ENCODE measurements at regions not wholly inside any gene's neighbourhood (a gene's known extent, or its start where the extent isn't known, plus 50 kb on each side); places are given as distances from the start of the nearest gene placed in this dataset.

DNA sequence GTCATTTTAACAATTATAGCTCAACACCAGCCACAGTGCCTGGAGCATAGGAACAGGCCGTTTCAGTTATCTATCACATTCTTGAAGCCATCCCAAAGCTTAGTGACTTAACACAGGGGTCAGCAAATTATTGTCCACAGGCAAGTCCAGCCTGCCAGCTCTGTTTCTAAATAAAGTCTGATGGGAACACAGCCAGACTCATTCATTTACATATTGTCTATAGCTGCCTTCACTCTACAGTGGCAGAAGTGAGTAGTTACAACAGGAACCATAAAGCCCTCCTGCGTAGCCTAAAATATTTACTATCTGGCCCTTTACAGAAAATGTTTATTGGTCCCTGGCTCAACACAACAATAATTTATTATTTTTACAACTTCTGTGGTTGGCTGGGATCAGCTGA, 407.5 kb upstream of the AUTS2 start:
- intact Hi-C loops (cut with micrococcal nuclease; ENCODE audit: unreplicated experiment): loop anchor here (10.0 kb wide), 1 partner anchor 1016 kb away; no protein-coding TSS in a partner anchor
- BruUV-seq (replicated peaks): no TSS peak
- no peaks in the 10 kb centered on the region for H3K4me1 ChIP-seq (ENCODE audit: insufficient read depth, low read length, poor library complexity, severe bottlenecking)
- H3K27ac ChIP-seq (ENCODE audit: low read depth, low read length, poor library complexity, severe bottlenecking): no peak overlapping the region
- H3K36me3 ChIP-seq (ENCODE audit: insufficient read depth, low read length, poor library complexity, severe bottlenecking): no peaks in the 10 kb centered on the region
- no peaks in the 10 kb centered on the region for H3K9me3 ChIP-seq (ENCODE audit: low read depth, low read length, poor library complexity, severe bottlenecking)
- H3K4me3 ChIP-seq (ENCODE audit: low read depth, low read length, poor library complexity, severe bottlenecking): no peak overlapping the region
- POLR2A ChIA-PET (ENCODE audit: low non-redundant PET): interaction anchor here (0.6 kb wide), 1 partner anchor 1137 kb away, joined by 4 read pairs; no protein-coding TSS in a partner anchor
- no peaks in the 10 kb centered on the region for H3K27me3 ChIP-seq (replicated peaks; ENCODE audit: insufficient read depth, low read depth, low read length, poor library complexity)
- TF ChIP-seq, protein P1, sequence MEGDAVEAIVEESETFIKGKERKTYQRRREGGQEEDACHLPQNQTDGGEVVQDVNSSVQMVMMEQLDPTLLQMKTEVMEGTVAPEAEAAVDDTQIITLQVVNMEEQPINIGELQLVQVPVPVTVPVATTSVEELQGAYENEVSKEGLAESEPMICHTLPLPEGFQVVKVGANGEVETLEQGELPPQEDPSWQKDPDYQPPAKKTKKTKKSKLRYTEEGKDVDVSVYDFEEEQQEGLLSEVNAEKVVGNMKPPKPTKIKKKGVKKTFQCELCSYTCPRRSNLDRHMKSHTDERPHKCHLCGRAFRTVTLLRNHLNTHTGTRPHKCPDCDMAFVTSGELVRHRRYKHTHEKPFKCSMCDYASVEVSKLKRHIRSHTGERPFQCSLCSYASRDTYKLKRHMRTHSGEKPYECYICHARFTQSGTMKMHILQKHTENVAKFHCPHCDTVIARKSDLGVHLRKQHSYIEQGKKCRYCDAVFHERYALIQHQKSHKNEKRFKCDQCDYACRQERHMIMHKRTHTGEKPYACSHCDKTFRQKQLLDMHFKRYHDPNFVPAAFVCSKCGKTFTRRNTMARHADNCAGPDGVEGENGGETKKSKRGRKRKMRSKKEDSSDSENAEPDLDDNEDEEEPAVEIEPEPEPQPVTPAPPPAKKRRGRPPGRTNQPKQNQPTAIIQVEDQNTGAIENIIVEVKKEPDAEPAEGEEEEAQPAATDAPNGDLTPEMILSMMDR (conservative IDR thresholded peaks at IDR 0.05; ENCODE audit: low read depth, low read length): no peak
- no peak for TF ChIP-seq EZH2 (IDR thresholded peaks at IDR 0.05; ENCODE audit: borderline replicate concordance, low read depth, low read length, poor library complexity, severe bottlenecking)
- no peak for DNase-seq (ENCODE audit: low spot score)
- CTCF ChIA-PET: no interaction called here

DNA sequence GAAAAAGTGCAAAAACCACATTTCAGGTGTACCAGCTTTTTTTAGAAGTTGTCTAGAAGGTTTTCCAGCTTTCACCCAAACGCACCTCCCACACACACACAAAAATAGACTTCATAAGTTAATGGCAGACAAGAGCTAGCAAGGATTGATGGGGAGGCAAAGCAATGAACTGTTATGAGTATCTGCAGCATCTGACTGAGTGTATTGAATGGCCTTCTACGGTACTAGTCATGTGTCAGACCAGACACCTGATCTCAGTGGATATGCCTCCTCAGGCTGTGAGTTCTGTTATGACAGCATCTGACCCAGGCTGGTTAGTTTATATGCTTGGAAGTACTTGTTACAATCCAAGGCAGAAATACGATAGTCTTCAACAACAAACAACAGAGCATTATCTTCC, 406.1 kb upstream of the AUTS2 start:
- H3K4me1 ChIP-seq (ENCODE audit: insufficient read depth, low read length, poor library complexity, severe bottlenecking): no peaks in the 10 kb centered on the region
- H3K27me3 ChIP-seq (replicated peaks; ENCODE audit: insufficient read depth, low read depth, low read length, poor library complexity): no peaks in the 10 kb centered on the region
- CTCF ChIA-PET: no interaction called here
- POLR2A ChIA-PET (ENCODE audit: low non-redundant PET): no interaction called here
- BruUV-seq (replicated peaks): no TSS peak
- intact Hi-C loops (cut with micrococcal nuclease; ENCODE audit: unreplicated experiment): loop anchor here (10.0 kb wide), 1 partner anchor 1017 kb away; no protein-coding TSS in a partner anchor
- H3K4me3 ChIP-seq (ENCODE audit: low read depth, low read length, poor library complexity, severe bottlenecking): no peak overlapping the region
- no peaks in the 10 kb centered on the region for H3K9me3 ChIP-seq (ENCODE audit: low read depth, low read length, poor library complexity, severe bottlenecking)
- no peak for DNase-seq (ENCODE audit: low spot score)
- H3K27ac ChIP-seq (ENCODE audit: low read depth, low read length, poor library complexity, severe bottlenecking): no peak overlapping the region
- TF ChIP-seq EZH2 (IDR thresholded peaks at IDR 0.05; ENCODE audit: borderline replicate concordance, low read depth, low read length, poor library complexity, severe bottlenecking): no peak
- no peaks in the 10 kb centered on the region for H3K36me3 ChIP-seq (ENCODE audit: insufficient read depth, low read length, poor library complexity, severe bottlenecking)

DNA sequence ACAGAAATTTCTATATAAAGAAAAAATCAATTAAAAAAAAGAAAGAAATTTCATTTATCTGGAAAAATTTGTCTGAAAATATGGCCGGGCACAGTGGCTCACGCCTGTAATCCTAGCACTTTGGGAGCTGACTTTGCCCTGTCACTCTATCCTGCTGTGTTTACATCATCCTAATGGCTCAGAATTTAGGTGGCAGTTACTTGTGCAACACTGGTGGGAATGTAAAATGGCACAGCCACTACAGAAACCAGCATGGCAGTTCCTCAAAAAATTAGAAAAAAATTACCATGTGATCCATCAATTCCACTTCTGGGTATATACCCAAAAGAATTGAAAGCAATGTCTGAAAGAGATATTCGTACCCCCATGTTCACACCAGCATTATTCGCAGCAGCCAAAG, 405.2 kb upstream of the AUTS2 start:
- ChIA-PET CTCF (no interaction called here), POLR2A (ENCODE audit: low non-redundant PET) (no interaction called here)
- no peak for DNase-seq (ENCODE audit: low spot score)
- Histone ChIP-seq H3K36me3 (ENCODE audit: insufficient read depth, low read length, poor library complexity, severe bottlenecking) (no peaks in the 10 kb centered on the region), H3K9me3 (ENCODE audit: low read depth, low read length, poor library complexity, severe bottlenecking) (peaks cover 9% of the 10 kb centered on the region), H3K27me3 (replicated peaks; ENCODE audit: insufficient read depth, low read depth, low read length, poor library complexity) (no peaks in the 10 kb centered on the region), H3K4me3 (ENCODE audit: low read depth, low read length, poor library complexity, severe bottlenecking) (no peak overlapping the region), H3K4me1 (ENCODE audit: insufficient read depth, low read length, poor library complexity, severe bottlenecking) (no peaks in the 10 kb centered on the region), H3K27ac (ENCODE audit: low read depth, low read length, poor library complexity, severe bottlenecking) (no peak overlapping the region)
- no TSS peak for BruUV-seq (replicated peaks)
- TF ChIP-seq, protein P1 (conservative IDR thresholded peaks at IDR 0.05; ENCODE audit: low read depth, low read length): no peak
- TF ChIP-seq EZH2 (IDR thresholded peaks at IDR 0.05; ENCODE audit: borderline replicate concordance, low read depth, low read length, poor library complexity, severe bottlenecking): no peak
- intact Hi-C loops (cut with micrococcal nuclease; ENCODE audit: unreplicated experiment): loop anchor here (10.0 kb wide), 1 partner anchor 1018 kb away; no protein-coding TSS in a partner anchor

DNA sequence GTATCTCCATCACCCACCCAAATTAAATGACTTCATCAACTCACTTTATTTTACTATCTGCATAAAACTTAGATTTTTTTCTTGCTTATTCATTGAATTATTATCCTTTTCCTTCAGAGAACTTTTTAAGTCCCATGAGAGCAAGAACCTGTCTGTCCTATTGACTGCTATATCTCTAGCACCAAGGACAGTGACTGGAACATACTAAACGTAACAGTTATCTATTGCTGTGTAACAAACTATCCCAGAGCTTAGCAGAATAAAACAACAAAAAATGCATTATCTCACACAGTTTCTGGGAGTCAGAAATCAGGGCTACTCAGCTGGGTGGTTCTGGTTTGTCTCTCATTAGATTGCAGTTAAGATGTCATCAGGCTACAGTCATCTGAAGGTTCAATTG, 401.7 kb upstream of the AUTS2 start:
- no peak overlapping the region for H3K27ac ChIP-seq (ENCODE audit: low read depth, low read length, poor library complexity, severe bottlenecking)
- peaks cover 7% of the 10 kb centered on the region for H3K4me1 ChIP-seq (ENCODE audit: insufficient read depth, low read length, poor library complexity, severe bottlenecking)
- no peak overlapping the region for H3K4me3 ChIP-seq (ENCODE audit: low read depth, low read length, poor library complexity, severe bottlenecking)
- CTCF ChIA-PET: no interaction called here
- no peaks in the 10 kb centered on the region for H3K27me3 ChIP-seq (replicated peaks; ENCODE audit: insufficient read depth, low read depth, low read length, poor library complexity)
- DNase-seq (ENCODE audit: low spot score): no peak
- peaks cover 19% of the 10 kb centered on the region for H3K9me3 ChIP-seq (ENCODE audit: low read depth, low read length, poor library complexity, severe bottlenecking)
- intact Hi-C loops (cut with micrococcal nuclease; ENCODE audit: unreplicated experiment): loop anchor here (5.0 to 10.0 kb wide), 2 partner anchors 846 to 1022 kb away; no protein-coding TSS in a partner anchor
- no peaks in the 10 kb centered on the region for H3K36me3 ChIP-seq (ENCODE audit: insufficient read depth, low read length, poor library complexity, severe bottlenecking)
- POLR2A ChIA-PET (ENCODE audit: low non-redundant PET): no interaction called here
- TF ChIP-seq, protein P1 (conservative IDR thresholded peaks at IDR 0.05; ENCODE audit: low read depth, low read length): no peak
- TF ChIP-seq EZH2 (IDR thresholded peaks at IDR 0.05; ENCODE audit: borderline replicate concordance, low read depth, low read length, poor library complexity, severe bottlenecking): no peak
- no TSS peak for BruUV-seq (replicated peaks)

Measured in A673 (cell line).